HG02970 (cell line): ENCODE measurements at regions not wholly inside any gene's neighbourhood (a gene's known extent, or its start where the extent isn't known, plus 50 kb on each side); places are given as distances from the start of the nearest gene placed in this dataset.
"Not testable (repeated sequence)": the region's sequence is repeated elsewhere in the genome, so short reads cannot be mapped to it uniquely, and the experiment has no call there.

Experiments
- ATAC-seq: cut with Tn5 transposase; IDR thresholded peaks from one replicate; pipeline ENCODE4 v1.9.1; 2021; ENCODE audit warnings: mild to moderate bottlenecking, moderate library complexity, moderate number of reproducible peaks; ENCODE audit not compliant: unreplicated experiment, low FRiP score

- not testable (repeated sequence) for ATAC-seq
These were observed 102.7 kb downstream of the EN1 start for GRCh38 chr2:118744682-118745181.

DNA sequence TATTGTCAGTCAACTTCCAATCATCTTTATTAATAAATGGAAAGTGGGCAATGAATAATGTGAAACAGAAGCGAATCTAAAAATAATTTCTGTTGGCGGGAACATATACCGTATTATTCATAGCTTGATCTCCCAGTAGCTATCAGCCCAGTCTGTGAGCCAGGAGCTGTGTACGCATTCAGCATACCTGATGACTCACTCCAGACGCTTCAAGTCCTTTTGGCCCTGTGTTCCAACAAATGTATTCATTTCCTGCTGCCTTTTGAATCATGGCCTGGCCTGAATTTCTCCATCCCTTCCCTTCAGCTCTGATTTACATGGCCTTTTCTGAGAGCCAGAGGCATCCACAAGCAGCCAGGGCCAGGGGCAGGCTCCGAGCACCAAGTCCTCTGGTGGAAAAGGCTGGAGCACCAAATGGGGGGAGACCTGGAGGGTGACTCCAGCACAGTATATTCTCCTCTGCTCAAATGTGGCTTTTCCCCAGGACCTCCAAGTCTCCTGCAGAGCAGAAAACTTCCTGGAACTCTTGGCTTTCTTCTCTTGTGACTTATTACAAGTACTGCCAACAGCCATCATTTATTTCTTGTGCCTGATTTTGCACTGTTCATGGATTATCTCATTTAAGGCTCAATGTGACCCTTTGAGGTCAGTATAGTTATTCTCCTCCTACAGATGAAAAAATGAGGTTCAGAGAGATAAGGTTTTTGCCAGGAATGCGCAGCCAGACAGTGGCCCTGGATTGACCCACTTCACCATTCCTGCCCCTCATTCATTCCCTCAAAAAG, 108.7 kb downstream of the EN1 start:
- no peak for ATAC-seq

DNA sequence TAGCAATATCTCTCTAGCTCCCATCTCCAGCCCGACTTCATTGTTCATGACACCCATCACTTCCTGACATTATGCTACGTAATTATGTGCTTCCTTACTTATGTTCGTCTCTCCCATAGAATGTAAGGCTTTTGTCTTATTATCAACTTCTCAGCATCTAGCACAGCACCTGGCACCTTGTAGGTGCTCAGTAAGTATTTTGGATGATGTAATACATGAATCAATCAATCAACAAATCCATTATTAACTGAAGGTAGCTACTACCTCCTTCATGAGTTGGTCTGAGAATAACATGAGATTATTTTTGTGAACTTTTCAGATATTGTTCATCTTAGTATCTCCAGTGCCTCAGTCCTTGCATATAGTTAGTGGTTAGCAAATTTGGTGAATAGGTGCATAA, 109.3 kb downstream of the EN1 start:
- no peak for ATAC-seq

- no peak for ATAC-seq
These were observed 109.8 kb downstream of the EN1 start for GRCh38 chr2:118737684-118738083.

DNA sequence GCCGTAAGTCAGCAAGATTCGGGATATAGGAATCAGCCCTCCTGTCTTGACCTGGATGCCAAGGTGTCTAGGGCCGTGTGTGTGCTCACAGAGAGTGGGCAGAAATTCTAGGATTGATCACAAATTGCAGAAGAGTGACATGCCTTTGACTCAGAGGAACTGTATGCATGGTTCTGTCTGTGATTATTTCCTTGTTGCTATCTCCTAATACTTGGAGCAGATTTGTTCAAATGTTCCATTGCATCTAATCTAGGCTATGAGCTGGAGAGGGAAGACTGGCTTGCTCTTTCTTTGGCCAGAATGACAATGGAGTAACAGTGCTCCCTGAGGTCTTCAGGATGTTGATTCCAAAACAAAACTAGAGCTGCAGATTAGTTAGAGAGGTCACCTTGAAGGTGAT, 115.0 kb downstream of the EN1 start:
- no peak for ATAC-seq

- ATAC-seq = no peak
These were observed 116.0 kb downstream of the EN1 start for GRCh38 chr2:118731413-118731812.

- no peak for ATAC-seq
These were observed 117.0 kb downstream of the EN1 start for GRCh38 chr2:118730405-118730804.

DNA sequence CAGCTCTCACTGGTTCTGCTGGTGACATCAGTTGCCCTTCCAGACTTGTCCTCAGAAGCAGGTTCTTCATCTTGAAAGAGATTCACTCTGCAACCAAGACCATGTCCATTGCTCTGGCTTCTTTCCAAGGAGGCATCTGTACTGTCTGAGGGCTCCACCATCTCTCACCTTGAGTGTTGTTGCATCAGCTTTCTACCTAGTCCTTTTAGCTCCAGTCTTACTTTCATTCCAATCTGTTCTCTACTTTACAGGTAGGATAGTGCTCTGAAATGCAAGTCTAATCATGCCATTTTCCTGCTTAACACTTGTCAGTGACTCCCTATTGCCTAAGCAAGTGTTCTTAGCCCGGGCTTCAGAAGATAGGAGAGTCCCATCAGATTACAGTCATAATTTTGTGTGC, 117.7 kb downstream of the EN1 start:
- no peak for ATAC-seq

DNA sequence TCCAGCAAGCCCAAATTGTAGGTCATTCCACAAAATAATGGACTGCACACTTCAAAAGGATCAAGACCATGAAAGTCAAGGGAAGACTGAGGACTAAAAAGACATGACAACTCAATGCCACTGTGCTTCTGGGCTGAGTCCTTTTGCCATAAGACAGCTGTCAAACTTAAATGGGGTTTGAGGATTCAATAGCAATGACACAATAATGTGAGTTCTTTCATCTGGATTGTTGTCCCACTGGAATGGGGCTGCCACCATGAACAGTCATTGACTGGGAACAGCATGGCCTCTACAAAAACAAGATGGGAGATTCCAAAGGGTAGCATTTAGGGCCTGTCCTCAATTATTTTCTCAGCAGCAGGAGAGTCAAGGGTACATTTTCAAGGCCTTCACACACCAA, 118.5 kb downstream of the EN1 start:
- ATAC-seq = no peak

DNA sequence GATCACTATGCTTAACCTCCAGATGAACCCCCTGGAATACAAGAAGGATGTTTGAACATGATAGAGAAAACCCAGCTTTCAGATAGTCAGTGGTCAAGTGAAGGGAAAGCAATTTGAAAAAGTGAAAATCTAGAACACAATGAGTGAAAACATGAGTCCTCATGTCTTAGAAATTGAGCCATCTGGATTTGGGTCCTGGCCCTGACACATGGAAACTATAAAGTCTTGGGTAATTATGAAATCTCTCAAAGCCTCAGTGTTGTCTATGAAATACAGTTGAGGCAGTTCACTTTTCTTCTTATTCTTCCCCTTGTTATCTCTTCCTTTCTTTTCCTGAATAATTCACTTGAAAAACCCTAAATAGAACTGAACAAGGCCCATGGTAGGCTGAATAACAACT, 120.6 kb downstream of the EN1 start:
- ATAC-seq = no peak

GRCh38 chr2:118723394-118723793, 124.1 kb downstream of the EN1 start:
- ATAC-seq = no peak

GRCh38 chr2:118722976-118723375, 124.5 kb downstream of the EN1 start:
- no peak for ATAC-seq

DNA sequence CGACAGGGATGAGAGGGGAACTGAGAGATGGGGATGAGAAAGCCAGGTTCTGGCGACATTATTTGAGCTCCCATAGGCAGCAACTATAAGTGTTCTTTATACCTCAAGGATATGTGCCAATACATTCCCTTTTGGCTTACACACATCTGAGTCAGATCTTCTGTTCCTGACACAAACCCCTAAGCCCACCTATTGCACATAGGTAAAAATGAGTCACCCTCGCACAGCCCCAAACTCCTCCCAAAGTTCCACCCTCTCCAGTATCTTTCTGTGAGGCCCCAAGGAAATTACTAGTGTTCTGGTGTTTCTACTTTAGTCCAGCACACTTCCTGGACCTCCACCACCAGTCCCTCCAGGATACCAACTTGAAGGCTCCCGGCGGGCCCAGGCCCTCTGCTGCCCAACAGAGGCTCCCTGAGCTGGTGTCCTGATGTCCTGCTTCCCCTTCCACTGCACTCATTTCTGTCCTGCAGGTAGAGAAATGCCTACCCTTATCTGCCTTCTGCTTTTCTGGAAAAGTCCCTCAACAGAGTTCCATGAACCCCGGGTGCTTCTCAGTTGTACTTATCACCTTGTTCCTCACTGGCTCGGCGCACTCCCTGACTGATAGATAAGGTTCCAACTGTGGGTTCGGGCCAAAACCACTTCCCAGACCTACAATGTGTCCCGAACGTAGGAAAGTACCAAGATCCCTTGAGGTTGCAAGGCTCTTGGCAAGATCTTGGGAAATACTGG, 125.5 kb downstream of the EN1 start:
- no peak for ATAC-seq

DNA sequence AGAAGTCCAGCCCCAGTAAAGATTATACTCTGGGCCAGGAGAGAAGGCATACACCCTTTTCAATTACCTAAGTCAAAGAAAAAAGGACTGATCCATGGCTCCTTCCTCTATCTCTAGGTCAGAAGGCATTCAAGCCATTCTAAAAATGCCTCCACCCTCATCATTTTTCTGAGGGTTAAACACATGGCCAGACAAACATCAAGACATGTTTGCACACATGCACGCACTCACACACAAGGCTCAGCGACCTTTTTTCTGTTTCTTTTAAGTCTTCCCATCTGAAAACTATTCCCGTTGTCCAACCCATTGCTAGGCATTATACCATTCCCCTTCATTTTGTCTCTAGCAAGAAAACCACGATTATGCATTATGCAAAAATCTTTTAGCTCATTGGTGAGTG, 126.6 kb downstream of the EN1 start:
- no peak for ATAC-seq

GRCh38 chr2:118718921-118719320, 128.5 kb downstream of the EN1 start:
- no peak for ATAC-seq

GRCh38 chr2:118716102-118716501, 131.3 kb downstream of the EN1 start:
- no peak for ATAC-seq

DNA sequence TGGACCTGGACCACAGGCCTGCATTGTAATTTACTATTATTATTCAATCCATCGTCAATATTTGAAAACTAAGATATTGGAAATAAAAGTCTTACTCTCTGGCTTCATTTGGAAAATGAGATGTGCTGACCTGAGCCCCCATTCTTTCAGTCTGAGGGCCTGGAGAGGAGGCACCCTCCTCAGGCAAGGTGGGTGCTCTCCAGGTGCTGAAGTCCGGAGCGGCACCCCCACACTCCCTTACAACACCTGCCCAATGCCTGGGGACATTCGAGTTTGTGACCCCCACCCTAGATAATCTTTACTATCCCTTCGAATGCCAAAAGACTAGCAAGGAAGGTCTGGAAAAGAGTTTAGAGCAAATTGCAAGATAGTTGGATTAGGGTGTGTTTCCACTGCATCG, 133.3 kb downstream of the EN1 start:
- ATAC-seq = no peak

DNA sequence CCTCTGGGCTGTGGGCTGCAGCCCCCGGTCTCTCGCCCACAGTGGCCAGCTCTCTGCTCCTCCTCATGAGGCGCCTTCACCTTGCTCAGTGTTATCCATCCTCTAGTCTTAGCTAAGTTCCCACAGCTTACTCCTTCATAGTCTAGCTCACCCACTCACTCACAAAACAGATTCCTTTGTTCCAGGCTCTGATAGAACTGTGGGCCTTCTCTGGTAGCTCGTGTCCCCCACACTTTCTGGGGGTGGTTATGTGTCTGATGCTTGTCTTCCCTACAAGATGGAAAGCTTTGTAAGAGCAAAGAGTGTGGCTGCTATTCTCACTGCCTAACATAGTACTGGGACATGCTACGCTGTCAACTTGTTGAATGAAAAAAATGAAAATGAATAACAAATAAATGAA, 135.8 kb downstream of the EN1 start:
- ATAC-seq = no peak

DNA sequence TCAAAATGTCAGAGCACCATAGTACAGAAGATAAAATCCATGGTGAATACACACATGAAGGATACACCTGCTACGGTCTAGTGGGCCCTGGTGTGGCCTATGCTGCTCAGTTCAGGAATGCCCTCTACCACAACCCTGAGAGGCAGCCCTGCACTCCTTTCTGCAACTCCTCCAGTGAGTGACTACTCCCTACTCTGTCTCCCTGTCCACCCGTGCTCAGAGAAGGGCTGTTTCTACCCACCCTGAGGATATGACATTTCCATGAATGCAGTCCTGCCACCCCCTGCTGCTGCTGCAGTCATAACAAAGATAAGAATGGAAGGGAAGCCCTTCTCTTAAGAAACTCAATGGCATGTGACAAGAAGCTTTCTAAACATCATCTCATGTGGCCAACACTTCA, 137.0 kb downstream of the EN1 start:
- no peak for ATAC-seq

DNA sequence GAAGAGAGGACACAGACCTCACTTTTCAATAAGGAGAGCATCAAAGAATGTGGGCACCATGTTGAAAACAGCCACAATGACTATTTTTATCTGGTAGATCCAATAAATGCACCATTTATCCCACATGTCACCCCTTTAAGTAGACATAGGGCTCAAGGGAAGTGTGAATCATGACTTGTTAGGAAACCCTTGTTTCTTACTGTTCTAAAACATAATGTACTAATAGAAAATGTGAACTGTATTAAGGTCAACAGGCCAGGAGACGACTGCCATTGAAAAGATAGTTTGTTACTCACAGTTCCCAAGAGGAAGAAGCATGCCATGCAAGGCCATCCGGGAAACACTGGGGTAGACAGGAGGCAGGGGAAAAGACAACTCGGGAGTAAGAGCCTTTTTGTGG, 137.7 kb downstream of the EN1 start:
- no peak for ATAC-seq

GRCh38 chr2:118706844-118707243, 140.6 kb downstream of the EN1 start:
- ATAC-seq = no peak

- ATAC-seq = no peak
These were observed 141.1 kb downstream of the EN1 start for GRCh38 chr2:118706371-118706770.
